H9 (cell line): ENCODE measurements at regions not wholly inside any gene's neighbourhood (a gene's known extent, or its start where the extent isn't known, plus 50 kb on each side); places are given as distances from the start of the nearest gene placed in this dataset.

Experiments
- DNase-seq: peaks from one replicate; pipeline ENCODE4 v3.0.0-alpha.2; 2017
- H2AFZ ChIP-seq: one replicate; pipeline ENCODE4 v1.6.1; 2013; ENCODE audit warnings: mild to moderate bottlenecking, low read length, control low read depth, moderate library complexity
- H2AK5ac ChIP-seq: 2 replicates; pipeline ENCODE4 v1.6.1; 2013; ENCODE audit warnings: low read length, control low read depth, mixed read lengths; ENCODE audit not compliant: insufficient read length
- H2BK120ac ChIP-seq: one replicate; pipeline ENCODE4 v1.6.1; 2013; ENCODE audit warnings: low read depth, mild to moderate bottlenecking, low read length, control low read depth, inconsistent platforms; ENCODE audit not compliant: poor library complexity, severe bottlenecking
- H2BK12ac ChIP-seq: 2 replicates; pipeline ENCODE4 v1.6.1; 2013; ENCODE audit warnings: low read length, control low read depth, mixed read lengths, low read depth; ENCODE audit not compliant: insufficient read length
- H2BK15ac ChIP-seq: 2 replicates; pipeline ENCODE4 v1.6.1; 2013; ENCODE audit warnings: low read depth, low read length, control low read depth
- H2BK20ac ChIP-seq: one replicate; pipeline ENCODE4 v1.6.1; 2013; ENCODE audit warnings: low read depth, mild to moderate bottlenecking, low read length, control low read depth, inconsistent platforms; ENCODE audit not compliant: poor library complexity, severe bottlenecking
- H2BK5ac ChIP-seq: 2 replicates; pipeline ENCODE4 v1.6.1; 2013; ENCODE audit warnings: low read length, control low read depth, mixed read lengths; ENCODE audit not compliant: insufficient read length
- H3K14ac ChIP-seq: 2 replicates; pipeline ENCODE4 v1.6.1; 2013; ENCODE audit warnings: low read length, control low read depth; ENCODE audit not compliant: insufficient read depth
- H3K18ac ChIP-seq: 2 replicates; pipeline ENCODE4 v1.6.1; 2013; ENCODE audit warnings: low read depth, mild to moderate bottlenecking, mixed read lengths, low read length, control low read depth; ENCODE audit not compliant: insufficient read length
- H3K23ac ChIP-seq: 2 replicates; pipeline ENCODE4 v1.6.1; 2013; ENCODE audit warnings: low read length, control low read depth, mixed read lengths, low read depth; ENCODE audit not compliant: insufficient read length
- H3K23me2 ChIP-seq: 2 replicates; pipeline ENCODE4 v1.6.1; 2013; ENCODE audit warnings: low read depth, mild to moderate bottlenecking, mixed read lengths, low read length, control low read depth; ENCODE audit not compliant: insufficient read length, poor library complexity, severe bottlenecking
- H3K27ac ChIP-seq: 2 replicates; pipeline ENCODE4 v1.5.1; 2013; ENCODE audit warnings: low read length, control low read depth, mixed read lengths, low read depth; ENCODE audit not compliant: insufficient read length
- H3K27me3 ChIP-seq: 2 replicates; pipeline ENCODE4 v1.6.1; 2013; ENCODE audit warnings: low read length, control low read depth, inconsistent platforms; ENCODE audit not compliant: insufficient read depth
- H3K4ac ChIP-seq: 2 replicates; pipeline ENCODE4 v1.6.1; 2013; ENCODE audit warnings: low read depth, mild to moderate bottlenecking, control low read depth, inconsistent platforms, low read length, moderate library complexity
- H3K4me1 ChIP-seq: 2 replicates; pipeline ENCODE4 v1.6.1; 2013; ENCODE audit warnings: low read length, control low read depth, inconsistent platforms; ENCODE audit not compliant: insufficient read depth
- H3K4me2 ChIP-seq: 2 replicates; pipeline ENCODE4 v1.6.1; 2013; ENCODE audit warnings: low read length, control low read depth, mixed read lengths; ENCODE audit not compliant: insufficient read length, insufficient read depth
- H3K56ac ChIP-seq: 2 replicates; pipeline ENCODE4 v1.6.1; 2013; ENCODE audit warnings: low read depth, mild to moderate bottlenecking, mixed read lengths, low read length, control low read depth; ENCODE audit not compliant: insufficient read length
- H3K79me1 ChIP-seq: 2 replicates; pipeline ENCODE4 v1.6.1; 2013; ENCODE audit warnings: low read depth, mild to moderate bottlenecking, moderate library complexity, low read length, control low read depth, inconsistent platforms; ENCODE audit not compliant: insufficient read depth, poor library complexity, severe bottlenecking
- H3K79me2 ChIP-seq: 2 replicates; pipeline ENCODE4 v1.6.1; 2013; ENCODE audit warnings: low read length, control low read depth, inconsistent platforms; ENCODE audit not compliant: insufficient read depth
- H3K9ac ChIP-seq: 2 replicates; pipeline ENCODE4 v1.6.1; 2013; ENCODE audit warnings: low read length, control low read depth, mixed read lengths; ENCODE audit not compliant: insufficient read length; ENCODE audit errors: extremely low read depth
- H3K9me3 ChIP-seq: one replicate; pipeline ENCODE4 v1.6.1; 2013; ENCODE audit warnings: low read depth, low read length, inconsistent platforms; ENCODE audit not compliant: control insufficient read depth
- H3T11ph ChIP-seq: one replicate; pipeline ENCODE4 v1.6.1; 2013; ENCODE audit warnings: mild to moderate bottlenecking, low read length, control low read depth, inconsistent platforms
- H4K20me1 ChIP-seq: one replicate; pipeline ENCODE4 v1.6.1; 2013; ENCODE audit not compliant: control insufficient read depth, insufficient read length, insufficient read depth
- H4K5ac ChIP-seq: 2 replicates; pipeline ENCODE4 v1.6.1; 2013; ENCODE audit warnings: low read depth, mild to moderate bottlenecking, mixed read lengths, low read length, control low read depth; ENCODE audit not compliant: insufficient read length
- H4K8ac ChIP-seq: replicated peaks from 2 replicates; pipeline ENCODE4 v1.6.1; 2013; ENCODE audit warnings: low read length, control low read depth, mixed read lengths, low read depth; ENCODE audit not compliant: insufficient read length
- H4K91ac ChIP-seq: 2 replicates; pipeline ENCODE4 v1.6.1; 2013; ENCODE audit warnings: low read depth, mild to moderate bottlenecking, moderate library complexity, mixed read lengths, low read length, control low read depth; ENCODE audit not compliant: insufficient read length
- H3K27ac Mint-ChIP-seq, 3 experiments: 2 replicates in 2 of 3; 3 replicates in 1 of 3; pipeline ENCODE4 v1.8.0; 2020 to 2021; ENCODE audit warnings: mixed read lengths in 3 of 3, mild to moderate bottlenecking in 1 of 3, moderate library complexity in 1 of 3
- H3K27me3 Mint-ChIP-seq: 2 replicates; pipeline ENCODE4 v1.8.0; 2021; ENCODE audit warnings: low read depth, mild to moderate bottlenecking, moderate library complexity, mixed read lengths
- H3K36me3 Mint-ChIP-seq, 3 experiments: 2 replicates in 2 of 3; 3 replicates in 1 of 3; pipeline ENCODE4 v1.8.0; 2020 to 2021; ENCODE audit warnings: low read depth in 3 of 3, mixed read lengths in 3 of 3; ENCODE audit not compliant: insufficient read depth in 1 of 3
- H3K4me1 Mint-ChIP-seq, 2 experiments: 2 replicates each; pipeline ENCODE4 v1.8.0; 2020; ENCODE audit warnings: mixed read lengths in 2 of 2
- H3K4me3 Mint-ChIP-seq, 2 experiments: 2 replicates in 1 of 2; 3 replicates in 1 of 2; pipeline ENCODE4 v1.8.0; 2020 to 2021; ENCODE audit warnings: mild to moderate bottlenecking in 2 of 2, mixed read lengths in 2 of 2, moderate library complexity in 1 of 2
- H3K9me3 Mint-ChIP-seq, 2 experiments: 2 replicates in 1 of 2; 3 replicates in 1 of 2; pipeline ENCODE4 v1.8.0; 2020; ENCODE audit warnings: mild to moderate bottlenecking in 2 of 2, mixed read lengths in 2 of 2, moderate library complexity in 1 of 2
- WGBS: extraction: QIAGEN DNeasy Blood & Tissue Kit; methylation state at CpG from one replicate; pipeline ENCODE4 v1.1.7; 2013; ENCODE audit warnings: missing lambda C conversion rate, low lambda C conversion rate, mixed read lengths; ENCODE audit not compliant: insufficient read length; ENCODE audit errors: extremely low coverage; 5-methylcytosine and 5-hydroxymethylcytosine counted together
- TF ChIP-seq, protein P1 (sequence below): fragments of 200-600 bp; sonication (generic); conservative IDR thresholded peaks from 3 replicates; pipeline ENCODE4 v1.8.0; 2021; ENCODE audit warnings: antibody characterized with exemption, mild to moderate bottlenecking

DNA sequence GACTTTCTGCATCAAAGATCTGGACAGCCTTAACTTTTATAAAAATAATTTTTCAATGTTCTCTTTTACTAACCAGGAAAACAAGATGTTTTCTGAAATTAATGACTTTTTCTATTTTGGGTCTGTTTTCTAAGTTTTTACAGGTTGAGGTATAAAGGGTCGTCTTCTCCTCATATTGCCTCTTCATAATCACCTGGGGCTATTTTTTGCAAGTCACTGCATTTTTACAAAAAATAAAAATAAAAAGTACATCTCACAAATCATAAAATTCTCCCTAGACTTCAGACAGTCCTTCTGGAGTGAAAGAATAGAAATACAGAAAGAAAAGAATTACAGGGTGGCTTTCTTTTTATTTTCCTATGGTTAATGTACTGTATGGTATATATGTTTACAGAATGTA lies 168.5 kb downstream of the PALM2AKAP2 start:
- Histone ChIP-seq H4K8ac (no peak overlapping the region), H2AFZ (no peak overlapping the region), H3K9me3 (no peaks in the 10 kb centered on the region), H3K23ac (no peak overlapping the region), H3K23me2 (no peaks in the 10 kb centered on the region), H3K56ac (no peak overlapping the region), H3K27ac (no peak overlapping the region), H3K79me1 (no peaks in the 10 kb centered on the region), H4K91ac (no peak overlapping the region), H3K4ac (no peak overlapping the region), H3K4me1 (no peaks in the 10 kb centered on the region), H2BK12ac (no peak overlapping the region), H3K79me2 (no peaks in the 10 kb centered on the region), H2BK15ac (no peak overlapping the region), H4K5ac (no peak overlapping the region), H3K18ac (no peak overlapping the region), H2AK5ac (no peak overlapping the region), H3K27me3 (no peaks in the 10 kb centered on the region), H3T11ph (no peak overlapping the region), H3K4me2 (no peak overlapping the region), H3K14ac (no peak overlapping the region), H2BK20ac (no peak overlapping the region), H3K9ac (no peak overlapping the region), H2BK5ac (no peak overlapping the region), H4K20me1 (no peaks in the 10 kb centered on the region), H2BK120ac (no peak overlapping the region)
- H3K27ac Mint-ChIP-seq, result no peak overlapping the region
- WGBS, result no CpG with 5 or more reads among the region's 1 CpG
- no peaks in the 10 kb centered on the region for H3K9me3 Mint-ChIP-seq
- TF ChIP-seq, protein P1, sequence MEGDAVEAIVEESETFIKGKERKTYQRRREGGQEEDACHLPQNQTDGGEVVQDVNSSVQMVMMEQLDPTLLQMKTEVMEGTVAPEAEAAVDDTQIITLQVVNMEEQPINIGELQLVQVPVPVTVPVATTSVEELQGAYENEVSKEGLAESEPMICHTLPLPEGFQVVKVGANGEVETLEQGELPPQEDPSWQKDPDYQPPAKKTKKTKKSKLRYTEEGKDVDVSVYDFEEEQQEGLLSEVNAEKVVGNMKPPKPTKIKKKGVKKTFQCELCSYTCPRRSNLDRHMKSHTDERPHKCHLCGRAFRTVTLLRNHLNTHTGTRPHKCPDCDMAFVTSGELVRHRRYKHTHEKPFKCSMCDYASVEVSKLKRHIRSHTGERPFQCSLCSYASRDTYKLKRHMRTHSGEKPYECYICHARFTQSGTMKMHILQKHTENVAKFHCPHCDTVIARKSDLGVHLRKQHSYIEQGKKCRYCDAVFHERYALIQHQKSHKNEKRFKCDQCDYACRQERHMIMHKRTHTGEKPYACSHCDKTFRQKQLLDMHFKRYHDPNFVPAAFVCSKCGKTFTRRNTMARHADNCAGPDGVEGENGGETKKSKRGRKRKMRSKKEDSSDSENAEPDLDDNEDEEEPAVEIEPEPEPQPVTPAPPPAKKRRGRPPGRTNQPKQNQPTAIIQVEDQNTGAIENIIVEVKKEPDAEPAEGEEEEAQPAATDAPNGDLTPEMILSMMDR, result no peak
- H3K4me1 Mint-ChIP-seq, result no peaks in the 10 kb centered on the region
- DNase-seq, result no peak
- H3K27me3 Mint-ChIP-seq, result no peaks in the 10 kb centered on the region
- H3K36me3 Mint-ChIP-seq, result no peaks in the 10 kb centered on the region
- no peak overlapping the region for H3K4me3 Mint-ChIP-seq
